OCI-LY1 (cell line): ENCODE measurements at regions not wholly inside any gene's neighbourhood (a gene's known extent, or its start where the extent isn't known, plus 50 kb on each side); places are given as distances from the start of the nearest gene placed in this dataset.

Source experiments
- H2AFZ ChIP-seq: fragments of 200-600 bp; sonication (generic), shearing (Covaris generic); 2 replicates; pipeline ENCODE4 v1.6.0; 2014; ENCODE audit warnings: antibody characterized with exemption, mild to moderate bottlenecking, low read length
- H3F3A ChIP-seq: fragments of 200-600 bp; sonication (generic), shearing (Covaris generic); 2 replicates; pipeline ENCODE4 v1.6.0; 2014; ENCODE audit warnings: mild to moderate bottlenecking, antibody characterized with exemption, low read length, moderate library complexity; ENCODE audit not compliant: insufficient read depth
- H3K27ac ChIP-seq: fragments of 200-600 bp; sonication (generic); 2 replicates; pipeline ENCODE4 v1.5.1; 2014; ENCODE audit warnings: low read length, mixed run types, mild to moderate bottlenecking, low read depth; ENCODE audit not compliant: poor library complexity, severe bottlenecking
- H3K27me3 ChIP-seq: fragments of 200-600 bp; sonication (generic); 2 replicates; pipeline ENCODE4 v1.6.0; 2014; ENCODE audit warnings: antibody characterized with exemption, mild to moderate bottlenecking, low read length, moderate library complexity; ENCODE audit not compliant: insufficient read depth
- H3K36me3 ChIP-seq: fragments of 200-600 bp; sonication (generic); 2 replicates; pipeline ENCODE4 v1.6.1; 2014; ENCODE audit warnings: mild to moderate bottlenecking, antibody characterized with exemption, low read length, moderate library complexity, mixed read lengths; ENCODE audit not compliant: insufficient read depth
- H3K4me1 ChIP-seq: fragments of 200-600 bp; sonication (generic); 2 replicates; pipeline ENCODE4 v1.5.1; 2014; ENCODE audit warnings: mild to moderate bottlenecking, low read length, moderate library complexity; ENCODE audit not compliant: insufficient read depth, severe bottlenecking
- H3K4me2 ChIP-seq: fragments of 200-600 bp; sonication (generic), shearing (Covaris generic); 2 replicates; pipeline ENCODE4 v1.6.1; 2014; ENCODE audit warnings: low read length
- H3K4me3 ChIP-seq: fragments of 200-600 bp; sonication (generic); 2 replicates; pipeline ENCODE4 v1.5.1; 2014; ENCODE audit warnings: low read length, low read depth, mild to moderate bottlenecking, mixed read lengths; ENCODE audit not compliant: poor library complexity, severe bottlenecking
- H3K79me2 ChIP-seq: fragments of 200-600 bp; shearing (Covaris generic); 2 replicates; pipeline ENCODE4 v1.6.1; 2016; ENCODE audit warnings: mixed run types, low read length, mixed read lengths; ENCODE audit not compliant: insufficient read depth
- H3K9ac ChIP-seq: fragments of 200-600 bp; sonication (generic), shearing (Covaris generic); 2 replicates; pipeline ENCODE4 v1.6.1; 2014; ENCODE audit warnings: mild to moderate bottlenecking, low read length, mixed read lengths
- H3K9me2 ChIP-seq: fragments of 200-600 bp; sonication (generic), shearing (Covaris generic); 2 replicates; pipeline ENCODE4 v1.6.1; 2014; ENCODE audit warnings: low read depth, mild to moderate bottlenecking, low read length, mixed read lengths
- H3K9me3 ChIP-seq: fragments of 200-600 bp; shearing (Covaris generic); 2 replicates; pipeline ENCODE4 v1.6.1; 2014; ENCODE audit warnings: low read length, mixed read lengths
- H4K20me1 ChIP-seq: fragments of 200-600 bp; sonication (generic), shearing (Covaris generic); 2 replicates; pipeline ENCODE4 v1.6.0; 2016; ENCODE audit warnings: mild to moderate bottlenecking, low read length; ENCODE audit not compliant: insufficient read depth
- EZH2 ChIP-seq: fragments of 200-600 bp; sonication (generic), shearing (Covaris generic); IDR thresholded peaks from 2 replicates; pipeline ENCODE4 v1.8.0; 2017; ENCODE audit warnings: borderline replicate concordance, mixed run types, mild to moderate bottlenecking, antibody characterized with exemption, low read length, moderate library complexity, mixed read lengths
- TF ChIP-seq, protein P1 (sequence below): fragments of 200-600 bp; sonication (generic), shearing (Covaris generic); IDR thresholded peaks from 2 replicates; pipeline ENCODE4 v1.5.1; 2017; ENCODE audit warnings: mild to moderate bottlenecking, antibody characterized with exemption, low read length, moderate library complexity, mixed read lengths

DNA sequence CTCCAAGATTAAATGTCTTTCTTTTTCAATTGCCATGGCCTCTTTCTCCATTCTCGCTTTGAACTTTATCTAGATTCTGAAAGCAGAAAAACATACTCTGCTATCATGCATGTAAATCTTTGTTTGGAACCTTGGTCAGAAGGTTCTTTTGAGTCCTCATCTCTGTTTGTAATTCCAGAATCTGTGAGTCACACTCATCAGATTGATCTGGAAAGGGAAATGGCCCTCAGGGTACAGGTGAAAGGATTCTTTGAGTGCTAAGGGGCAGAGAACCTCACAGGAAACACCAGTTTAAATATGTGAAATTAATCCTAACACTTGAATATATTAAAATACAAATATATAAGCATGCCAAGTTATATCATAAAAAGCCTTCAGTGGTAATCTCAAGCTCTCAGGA is 211.0 kb upstream of the ADGRL3 start:
- Histone ChIP-seq H3K9me3 (no peaks in the 10 kb centered on the region), H3K27me3 (no peaks in the 10 kb centered on the region), H3F3A (no peaks in the 10 kb centered on the region), H3K9me2 (no peaks in the 10 kb centered on the region), H3K79me2 (no peaks in the 10 kb centered on the region), H3K27ac (no peak overlapping the region), H3K9ac (no peak overlapping the region), H3K4me3 (no peak overlapping the region), H4K20me1 (no peaks in the 10 kb centered on the region), H3K36me3 (no peaks in the 10 kb centered on the region), H3K4me2 (no peak overlapping the region), H2AFZ (no peak overlapping the region), H3K4me1 (no peaks in the 10 kb centered on the region)
- TF ChIP-seq, protein P1, sequence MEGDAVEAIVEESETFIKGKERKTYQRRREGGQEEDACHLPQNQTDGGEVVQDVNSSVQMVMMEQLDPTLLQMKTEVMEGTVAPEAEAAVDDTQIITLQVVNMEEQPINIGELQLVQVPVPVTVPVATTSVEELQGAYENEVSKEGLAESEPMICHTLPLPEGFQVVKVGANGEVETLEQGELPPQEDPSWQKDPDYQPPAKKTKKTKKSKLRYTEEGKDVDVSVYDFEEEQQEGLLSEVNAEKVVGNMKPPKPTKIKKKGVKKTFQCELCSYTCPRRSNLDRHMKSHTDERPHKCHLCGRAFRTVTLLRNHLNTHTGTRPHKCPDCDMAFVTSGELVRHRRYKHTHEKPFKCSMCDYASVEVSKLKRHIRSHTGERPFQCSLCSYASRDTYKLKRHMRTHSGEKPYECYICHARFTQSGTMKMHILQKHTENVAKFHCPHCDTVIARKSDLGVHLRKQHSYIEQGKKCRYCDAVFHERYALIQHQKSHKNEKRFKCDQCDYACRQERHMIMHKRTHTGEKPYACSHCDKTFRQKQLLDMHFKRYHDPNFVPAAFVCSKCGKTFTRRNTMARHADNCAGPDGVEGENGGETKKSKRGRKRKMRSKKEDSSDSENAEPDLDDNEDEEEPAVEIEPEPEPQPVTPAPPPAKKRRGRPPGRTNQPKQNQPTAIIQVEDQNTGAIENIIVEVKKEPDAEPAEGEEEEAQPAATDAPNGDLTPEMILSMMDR, result no peak
- no peak for TF ChIP-seq EZH2

DNA sequence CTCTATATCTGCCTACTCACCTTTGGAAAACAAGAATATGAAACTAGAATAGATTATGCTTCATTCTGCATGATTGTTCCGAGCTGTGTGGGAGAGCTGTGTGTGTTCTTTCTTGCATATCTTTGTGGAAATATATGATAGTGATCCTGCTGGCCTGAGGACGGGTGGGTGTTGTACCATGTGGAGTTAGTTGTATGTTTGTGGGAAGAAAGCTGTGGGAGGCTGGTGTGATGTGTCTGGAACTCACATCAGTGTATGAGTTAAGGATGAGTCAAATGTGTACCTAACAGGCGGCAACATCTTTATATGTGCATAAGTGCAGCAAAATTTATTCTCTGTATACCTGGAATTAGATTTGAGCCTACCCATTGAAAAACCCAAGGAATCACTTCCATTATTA is 208.1 kb upstream of the ADGRL3 start:
- no peak overlapping the region for H3K9ac ChIP-seq
- H3K27ac ChIP-seq, result no peak overlapping the region
- H3K9me2 ChIP-seq, result no peaks in the 10 kb centered on the region
- no peak overlapping the region for H3K4me2 ChIP-seq
- no peak for TF ChIP-seq EZH2
- TF ChIP-seq, protein P1, result no peak
- H3K9me3 ChIP-seq, result no peaks in the 10 kb centered on the region
- no peaks in the 10 kb centered on the region for H3K4me1 ChIP-seq
- no peaks in the 10 kb centered on the region for H3K79me2 ChIP-seq
- no peak overlapping the region for H3K4me3 ChIP-seq
- no peaks in the 10 kb centered on the region for H3F3A ChIP-seq
- H3K27me3 ChIP-seq, result no peaks in the 10 kb centered on the region
- no peak overlapping the region for H2AFZ ChIP-seq
- H3K36me3 ChIP-seq, result no peaks in the 10 kb centered on the region
- no peaks in the 10 kb centered on the region for H4K20me1 ChIP-seq

DNA sequence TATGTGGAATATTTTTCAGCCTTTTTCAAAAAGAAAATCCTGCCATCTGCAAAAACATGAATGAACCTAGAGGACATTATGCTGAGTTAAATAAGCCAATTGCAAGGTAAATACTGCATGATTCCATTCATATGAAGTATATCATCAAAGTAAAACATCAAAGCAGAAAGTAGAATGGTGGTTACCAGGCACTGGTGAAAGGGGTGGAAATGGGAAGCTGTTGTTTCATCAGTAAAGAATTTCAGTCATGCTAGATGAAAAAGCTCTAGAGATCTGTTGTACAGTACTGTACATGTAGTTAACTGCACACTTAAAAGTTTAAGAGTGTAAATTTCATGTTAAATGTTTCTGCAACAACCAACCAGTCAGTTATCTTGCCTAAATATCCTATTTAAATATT is 196.8 kb upstream of the ADGRL3 start:
- H3K36me3 ChIP-seq, result no peaks in the 10 kb centered on the region
- H3K4me2 ChIP-seq, result no peak overlapping the region
- H3K27ac ChIP-seq, result no peak overlapping the region
- H3F3A ChIP-seq, result no peaks in the 10 kb centered on the region
- no peaks in the 10 kb centered on the region for H3K4me1 ChIP-seq
- H3K9me2 ChIP-seq, result no peaks in the 10 kb centered on the region
- no peaks in the 10 kb centered on the region for H4K20me1 ChIP-seq
- no peak for TF ChIP-seq EZH2
- TF ChIP-seq, protein P1, result no peak
- H2AFZ ChIP-seq, result no peak overlapping the region
- H3K27me3 ChIP-seq, result no peaks in the 10 kb centered on the region
- no peak overlapping the region for H3K9ac ChIP-seq
- H3K79me2 ChIP-seq, result no peaks in the 10 kb centered on the region
- H3K4me3 ChIP-seq, result no peak overlapping the region
- H3K9me3 ChIP-seq, result no peaks in the 10 kb centered on the region
